GM19238 (cell line): ENCODE measurements at regions not wholly inside any gene's neighbourhood (a gene's known extent, or its start where the extent isn't known, plus 50 kb on each side); places are given as distances from the start of the nearest gene placed in this dataset.
"Not testable (repeated sequence)": the region's sequence is repeated elsewhere in the genome, so short reads cannot be mapped to it uniquely, and the experiment has no call there.

ENCODE experiments used
- DNase-seq: peaks from one replicate; pipeline ENCODE4 v3.0.0; 2011; ENCODE audit warnings: low spot score; ENCODE audit not compliant: insufficient read length

DNA sequence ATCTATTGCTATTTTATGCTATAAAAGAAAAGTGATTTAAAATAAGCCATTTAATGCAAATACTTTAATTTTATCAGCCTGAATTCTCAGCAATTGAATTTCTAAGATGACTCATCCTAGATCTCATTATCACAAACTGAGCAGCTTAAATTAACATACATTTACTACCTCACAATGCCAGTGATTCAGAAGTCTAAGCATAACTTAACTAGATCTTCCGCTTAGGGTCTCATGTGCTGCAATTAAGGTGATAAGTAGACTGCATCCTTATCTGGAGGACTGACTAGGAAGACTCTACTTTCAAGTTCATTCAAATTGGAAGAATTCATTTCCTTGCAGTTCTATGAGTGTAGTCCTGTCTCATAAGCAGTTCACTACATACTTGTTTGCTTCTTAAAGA lies 286.6 kb downstream of the COL11A1 start:
- no peak for DNase-seq

GRCh38 chr1:102800406-102800805 lies 307.9 kb downstream of the COL11A1 start:
- DNase-seq, result no peak

- no peak for DNase-seq
Observed at GRCh38 chr1:102799496-102799895, 308.8 kb downstream of the COL11A1 start.

DNA sequence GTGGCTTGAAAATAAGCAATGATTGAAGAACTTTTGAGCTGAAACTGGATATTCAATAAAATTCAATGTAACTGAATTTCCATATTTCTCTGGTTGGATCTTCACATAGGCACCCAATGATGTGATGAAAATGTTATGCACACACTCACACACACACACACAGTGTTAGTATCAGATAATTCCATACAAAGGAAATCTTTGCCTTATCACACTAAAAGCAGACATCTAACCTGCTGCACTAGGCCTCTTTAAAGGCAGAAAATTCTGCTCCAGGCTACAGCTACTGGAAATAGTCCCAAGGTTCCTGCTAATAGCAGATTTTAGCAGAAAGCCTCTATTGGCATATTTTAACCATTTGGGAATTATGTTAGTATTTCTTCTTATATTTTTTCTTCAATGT lies 309.6 kb downstream of the COL11A1 start:
- DNase-seq, result no peak

DNA sequence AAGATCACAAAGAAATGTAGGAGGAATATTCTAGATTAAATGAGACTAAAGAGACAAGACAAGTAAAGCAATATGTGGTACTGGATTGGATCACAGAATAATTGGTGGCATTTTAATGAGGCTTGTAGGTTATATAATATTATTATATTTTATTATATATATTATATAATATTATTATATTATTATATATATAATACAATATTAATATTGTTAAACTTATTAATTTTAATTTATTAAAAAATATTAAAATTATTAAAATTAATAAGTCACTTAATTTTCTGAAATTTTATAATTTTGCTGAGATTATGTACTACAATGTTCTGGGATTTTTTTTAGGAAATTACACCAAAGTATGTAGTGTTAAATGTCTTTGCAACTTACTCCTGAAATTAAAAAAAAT lies 311.9 kb downstream of the COL11A1 start:
- DNase-seq, result no peak

GRCh38 chr1:102790997-102791396 lies 317.3 kb downstream of the COL11A1 start:
- no peak for DNase-seq

GRCh38 chr1:102789951-102790350 lies 318.4 kb downstream of the COL11A1 start:
- DNase-seq, result not testable (repeated sequence)

DNA sequence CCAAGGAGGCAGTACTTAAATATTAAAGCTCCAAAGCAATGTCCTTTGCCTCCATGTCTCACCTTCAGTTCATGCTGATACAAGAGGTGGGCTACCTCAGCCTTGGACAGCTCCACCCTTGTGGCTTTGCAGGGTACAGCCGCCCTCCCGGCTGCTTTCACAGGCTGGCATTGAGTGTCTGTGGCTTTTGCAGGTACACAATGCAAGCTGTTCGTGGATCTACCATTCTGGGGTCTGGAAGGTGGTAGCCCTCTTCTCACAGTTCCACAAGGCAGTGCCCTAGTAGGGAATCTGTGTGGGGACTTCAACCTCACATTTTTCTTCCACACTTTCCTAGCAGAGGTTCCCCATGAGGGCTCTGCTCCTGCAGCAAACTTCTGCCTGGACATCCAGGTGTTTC lies 324.8 kb downstream of the COL11A1 start:
- no peak for DNase-seq

DNA sequence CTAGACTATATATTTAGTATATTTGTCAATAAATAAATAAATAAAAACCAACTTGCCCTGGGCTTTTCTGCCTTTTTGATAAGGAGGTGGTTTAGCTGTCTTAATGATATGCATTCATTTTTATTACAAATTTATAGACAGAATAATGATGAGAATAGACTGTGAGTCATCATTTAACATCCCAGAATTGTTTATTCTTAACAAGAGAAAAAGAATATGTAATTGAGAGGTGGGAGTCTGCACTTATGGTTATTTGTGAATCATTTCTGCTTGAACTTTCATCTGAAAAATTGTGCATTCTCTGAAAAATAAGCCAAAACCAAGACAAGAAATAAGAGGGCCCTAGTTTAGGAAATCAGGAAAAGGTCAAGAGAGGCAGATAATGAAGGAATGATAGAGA lies 326.2 kb downstream of the COL11A1 start:
- no peak for DNase-seq

DNA sequence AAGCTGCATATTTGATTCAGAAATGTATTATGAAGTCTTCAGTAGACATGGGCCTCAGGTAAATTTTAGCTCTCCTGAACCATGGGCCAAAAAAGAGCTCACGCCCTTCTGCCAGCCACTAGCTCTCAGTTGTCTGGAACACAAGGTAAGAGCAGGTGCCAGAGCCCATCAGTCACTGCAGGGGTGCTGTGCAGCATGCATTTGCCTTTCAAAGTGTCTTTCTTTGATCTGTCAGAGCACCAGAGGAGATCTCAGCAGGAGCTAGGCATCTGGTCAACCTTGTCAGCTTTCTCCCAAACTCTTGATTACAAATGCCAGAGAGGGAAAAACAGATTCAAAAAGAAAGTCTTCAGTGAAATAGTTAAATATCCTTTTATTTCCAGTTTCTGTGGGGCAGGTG lies 332.3 kb downstream of the COL11A1 start:
- DNase-seq, result no peak

- no peak for DNase-seq
Observed at GRCh38 chr1:102772831-102773230, 335.5 kb downstream of the COL11A1 start.

DNA sequence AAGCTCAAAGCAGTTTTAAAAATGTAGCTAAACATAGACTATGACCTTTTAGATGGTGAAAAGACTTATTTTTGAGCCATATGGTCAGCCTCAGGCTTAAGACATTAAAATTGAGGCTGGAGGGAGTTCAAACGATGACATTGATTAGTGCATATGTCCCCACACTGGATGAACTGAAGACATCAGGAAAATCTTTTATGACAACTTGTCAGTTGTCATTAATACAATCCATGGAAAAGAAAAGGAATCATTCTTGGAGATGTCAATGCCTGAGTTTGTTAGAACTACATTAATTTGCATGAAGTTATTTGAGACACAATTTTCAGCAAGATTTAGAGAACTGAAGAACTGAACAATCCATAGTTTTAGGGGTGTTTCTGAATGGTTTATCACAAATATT lies 349.9 kb downstream of the COL11A1 start:
- DNase-seq, result no peak

DNA sequence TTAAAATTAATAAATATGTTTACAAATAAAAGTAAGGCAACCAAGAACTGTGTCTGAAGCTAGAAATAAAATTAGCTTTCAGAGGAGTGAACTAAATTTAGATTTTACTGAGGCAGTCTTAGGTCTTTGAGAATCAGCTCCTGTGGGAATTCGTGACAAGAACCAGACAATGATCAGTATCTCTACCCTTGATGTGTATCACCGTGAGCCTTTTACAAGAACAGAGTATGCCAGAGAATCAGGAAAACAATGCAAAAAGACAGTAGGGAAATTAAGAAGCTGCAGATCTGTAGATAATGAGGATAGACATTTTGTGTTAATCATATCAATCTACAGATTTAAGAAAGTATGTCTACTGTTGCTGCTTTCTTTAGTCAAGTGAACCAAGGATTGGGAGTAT lies 351.0 kb downstream of the COL11A1 start:
- DNase-seq, result no peak

- no peak for DNase-seq
Observed at GRCh38 chr1:102751111-102751510, 357.2 kb downstream of the COL11A1 start.

DNA sequence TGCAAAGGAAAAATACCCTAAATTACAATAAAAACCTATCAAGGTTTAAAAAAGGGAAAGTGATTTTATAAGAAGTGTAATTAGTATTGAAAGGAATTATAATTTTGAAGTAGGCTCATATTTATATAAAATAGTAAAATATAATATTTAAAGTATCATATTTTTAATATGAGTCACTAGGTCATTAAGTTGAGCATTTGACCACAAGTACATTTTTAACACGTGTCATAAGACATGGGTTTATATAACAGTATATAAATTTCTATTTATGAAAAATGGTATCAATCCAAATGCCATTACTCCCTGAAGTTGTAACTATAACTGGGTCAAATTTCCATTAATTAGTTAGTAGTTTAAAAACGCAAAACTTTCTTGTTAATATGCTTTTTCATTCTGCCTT lies 365.9 kb downstream of the COL11A1 start:
- no peak for DNase-seq

DNA sequence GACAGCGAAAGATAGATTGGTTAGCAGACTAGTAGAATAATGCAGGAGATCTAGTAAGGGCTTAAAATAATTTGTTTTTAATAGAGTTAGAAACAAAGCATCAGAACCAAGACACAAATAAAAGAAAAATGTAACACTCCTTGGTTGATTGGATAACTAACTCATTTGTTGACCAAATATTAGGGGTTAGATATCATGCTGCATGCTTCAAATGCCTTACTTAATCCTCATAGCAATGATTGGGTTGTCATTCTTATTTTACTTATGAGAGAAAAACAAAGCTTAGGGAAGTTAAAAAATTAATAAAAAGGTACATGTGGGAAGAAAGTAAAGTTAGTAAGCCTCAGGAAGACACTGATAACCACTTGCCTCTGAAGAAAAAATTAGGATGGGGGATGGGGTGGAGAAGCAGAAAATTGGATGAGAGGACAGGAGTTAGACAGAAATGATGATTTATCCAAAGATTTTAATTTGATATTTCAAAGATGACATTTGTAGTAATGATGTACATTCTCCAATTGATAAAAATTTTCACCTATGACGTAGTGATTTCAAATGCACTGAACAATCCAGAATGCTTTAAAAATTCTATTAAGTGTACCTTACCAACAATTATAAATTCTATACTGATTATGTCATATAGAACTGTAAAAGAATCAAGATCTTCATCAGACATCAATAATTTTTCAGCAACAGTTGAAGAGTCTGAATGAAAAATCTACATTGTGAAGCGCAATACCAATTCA lies 374.7 kb downstream of the COL11A1 start:
- DNase-seq, result no peak

DNA sequence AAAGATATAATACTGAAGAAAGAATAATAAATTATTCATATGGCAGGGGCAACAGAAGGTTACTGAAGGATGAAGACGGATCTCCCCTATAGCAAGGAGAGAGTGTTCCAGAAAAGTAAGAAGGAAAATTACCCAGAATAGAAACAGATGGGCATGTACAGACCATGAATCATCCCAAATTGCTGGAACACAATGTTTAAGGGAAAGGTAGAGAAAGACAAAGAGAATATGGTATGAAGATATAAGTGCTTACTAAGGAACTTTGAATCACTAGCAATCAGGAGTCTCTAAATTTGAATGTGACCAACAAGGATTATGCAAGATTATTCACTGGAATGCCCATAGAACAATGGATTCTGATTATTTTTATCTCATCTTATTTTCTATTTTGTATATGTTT lies 375.4 kb downstream of the COL11A1 start:
- DNase-seq, result no peak

DNA sequence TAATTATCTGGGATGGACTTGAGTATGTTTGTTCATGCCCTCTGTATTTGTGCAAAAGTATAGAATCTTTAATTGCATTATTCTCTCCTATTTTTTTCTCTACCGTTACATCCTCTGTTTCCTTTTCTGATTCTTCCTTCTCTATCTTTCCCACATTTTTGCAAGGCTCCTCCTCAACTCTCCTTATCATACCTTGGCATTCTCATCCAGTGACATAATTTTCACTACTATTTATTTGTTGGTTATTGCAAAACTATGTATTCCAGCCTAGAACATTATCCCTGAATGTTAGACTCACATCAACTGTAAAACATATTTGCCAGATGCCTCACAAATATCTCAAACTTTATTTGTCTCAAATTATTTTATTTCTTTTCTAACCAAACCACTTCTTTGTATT lies 381.9 kb downstream of the COL11A1 start:
- no peak for DNase-seq

DNA sequence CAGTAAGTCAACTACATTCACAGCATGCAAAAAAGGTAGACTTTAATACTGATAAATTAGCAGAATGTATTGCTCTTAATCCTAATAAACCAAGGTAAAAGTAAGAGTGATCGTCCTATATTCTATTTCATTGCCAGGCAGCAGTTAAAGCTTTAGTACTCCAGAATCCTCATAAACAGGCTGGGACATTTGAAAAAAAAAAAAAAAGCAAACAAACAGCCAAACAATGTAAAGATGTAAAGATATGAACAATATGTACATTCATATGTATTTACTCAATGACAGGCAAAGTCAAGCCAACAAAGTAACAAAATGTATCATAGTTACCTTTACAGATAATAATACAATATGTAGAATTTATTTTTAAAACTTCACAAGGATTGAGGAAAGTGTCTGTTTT lies 383.6 kb downstream of the COL11A1 start:
- no peak for DNase-seq

DNA sequence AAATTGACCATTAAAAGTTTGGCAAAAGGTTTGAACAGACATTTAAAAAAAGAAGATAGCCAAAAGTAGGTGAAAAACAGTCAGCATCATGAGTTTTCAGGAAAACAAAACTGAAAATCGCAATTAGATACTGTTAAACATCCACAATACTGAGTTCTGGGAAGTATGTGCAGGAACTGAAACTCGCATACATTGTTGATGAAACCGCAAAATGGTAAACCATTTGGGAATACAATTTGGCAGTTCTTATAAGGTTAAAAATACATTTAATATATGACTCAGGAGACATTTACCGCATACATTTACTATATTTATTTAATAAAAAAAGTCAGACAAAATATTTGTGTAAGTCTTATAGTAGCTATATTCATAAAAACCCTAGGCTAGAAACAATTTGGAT lies 393.2 kb downstream of the COL11A1 start:
- DNase-seq, result no peak

- no peak for DNase-seq
Observed at GRCh38 chr1:102699524-102699923, 408.8 kb downstream of the COL11A1 start.

DNA sequence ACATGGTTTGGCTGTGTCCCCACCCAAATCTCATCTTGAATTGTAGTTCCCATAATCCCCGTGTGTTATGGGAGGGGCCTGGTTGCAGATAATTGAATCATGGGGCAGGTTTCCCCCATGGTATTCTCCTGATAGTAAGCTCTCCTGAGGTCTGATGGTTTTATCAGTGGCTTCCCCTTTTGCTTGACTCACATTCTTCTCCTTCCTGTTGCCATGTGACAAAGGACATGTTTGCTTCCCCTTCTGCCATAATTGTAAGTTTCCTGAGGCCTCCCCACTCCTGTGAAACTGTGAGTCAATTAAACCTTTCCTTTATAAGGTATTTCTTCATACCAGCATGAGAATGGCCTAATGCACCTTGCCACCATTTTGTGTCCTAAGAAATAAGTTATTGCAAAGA lies 415.0 kb downstream of the COL11A1 start:
- no peak for DNase-seq

- DNase-seq, result no peak
Observed at GRCh38 chr1:102691592-102692090, 416.7 kb downstream of the COL11A1 start.

DNA sequence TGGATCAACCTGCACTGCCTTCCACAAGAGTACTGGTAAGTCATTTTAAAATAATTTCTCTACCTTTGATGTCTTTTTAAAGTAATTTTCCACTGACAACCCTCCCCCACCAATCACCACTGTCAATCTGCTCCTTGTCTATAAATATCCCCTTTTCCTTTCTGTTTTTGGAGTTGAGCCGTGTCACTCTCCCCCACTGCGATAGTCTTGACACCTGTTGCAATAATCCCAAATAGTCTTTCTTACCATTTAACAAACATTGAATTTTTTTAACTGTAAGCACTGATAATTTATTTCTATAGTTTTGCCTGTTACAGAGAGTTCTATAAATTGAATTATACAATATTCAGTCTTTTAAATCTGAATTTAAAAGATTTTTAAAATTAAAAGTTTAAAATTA lies 420.9 kb downstream of the COL11A1 start:
- DNase-seq, result no peak
